NCI-H526 treated with DMSO at 0.1 percent for 48 hours (cell line): ENCODE measurements at regions not wholly inside any gene's neighbourhood (a gene's known extent, or its start where the extent isn't known, plus 50 kb on each side); places are given as distances from the start of the nearest gene placed in this dataset.

Experiments used
- DNase-seq: peaks from one replicate; lab custom pipeline; 2025; lab: John Stamatoyannopoulos, UW

DNA sequence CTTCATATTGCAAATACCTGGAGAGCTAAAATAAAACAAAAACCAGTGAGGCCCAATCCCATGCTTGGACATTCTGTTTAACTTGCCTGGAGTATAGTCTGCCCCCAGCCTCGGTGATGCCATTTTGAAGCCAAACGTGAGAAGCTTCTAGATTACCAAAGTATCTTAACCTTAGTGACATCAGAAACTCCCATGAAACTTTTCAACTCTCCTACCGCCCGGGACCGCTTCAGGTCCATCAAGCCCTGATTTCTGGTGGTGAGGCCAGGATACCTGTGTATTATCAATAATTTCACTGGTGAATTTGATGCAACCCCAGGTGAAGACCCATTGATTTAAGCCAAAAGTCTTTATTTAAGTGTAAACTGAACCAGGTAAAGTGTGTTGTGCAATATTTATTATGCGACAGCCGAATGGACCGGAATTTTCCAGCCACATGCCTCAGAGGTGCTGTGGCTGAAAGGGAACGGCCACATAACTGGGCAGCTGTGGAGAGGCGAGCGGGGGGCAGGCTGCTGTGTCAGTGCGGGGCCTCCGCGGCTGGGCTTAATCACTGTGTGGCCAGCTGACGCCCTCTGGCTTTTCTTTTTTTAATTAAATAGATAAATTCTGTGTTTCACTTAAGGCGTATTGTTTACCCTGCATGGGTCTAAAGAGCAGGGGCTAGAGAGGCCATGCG, 385.5 kb upstream of the B3GAT1 start:
- no peak for DNase-seq

DNA sequence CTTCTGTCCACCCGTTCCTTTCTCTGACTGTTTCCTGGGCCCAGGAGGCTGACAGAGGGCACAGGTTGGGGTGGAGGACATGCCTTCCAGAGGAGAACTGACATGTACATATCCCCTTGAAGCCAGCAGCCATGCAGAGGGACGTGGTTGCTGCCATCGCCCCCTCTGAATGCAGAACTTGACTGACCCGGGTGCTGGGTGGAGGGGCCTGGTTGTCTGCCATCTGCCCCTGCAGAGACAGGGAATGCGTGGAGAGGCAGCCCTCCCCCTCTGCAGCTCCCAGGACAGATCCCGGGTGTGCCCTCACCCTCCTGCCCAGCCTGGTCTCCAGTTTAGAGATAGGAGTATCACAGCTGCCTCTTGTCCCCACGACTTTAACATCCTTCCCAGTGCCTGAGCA, 383.0 kb upstream of the B3GAT1 start:
- no peak for DNase-seq

DNA sequence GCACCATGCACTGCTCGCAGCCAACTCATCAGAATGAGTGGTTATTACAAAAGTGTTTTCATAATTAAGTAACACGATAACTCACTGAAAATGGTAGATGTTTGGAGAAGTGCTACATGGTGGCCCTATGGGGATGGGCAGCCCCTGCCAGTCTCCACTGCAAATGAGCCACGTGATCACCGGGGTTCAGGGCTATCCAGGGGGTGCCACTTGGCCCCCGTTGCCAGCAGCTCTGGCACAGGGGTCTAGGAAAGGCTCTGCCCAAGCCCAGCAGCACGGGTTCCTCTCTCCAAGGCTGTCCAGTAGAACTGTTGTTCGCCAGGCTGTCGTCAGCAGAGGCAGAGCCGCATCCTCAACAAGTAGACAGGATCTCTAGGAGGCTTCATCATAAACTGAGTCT, 382.1 kb upstream of the B3GAT1 start:
- no peak for DNase-seq

DNA sequence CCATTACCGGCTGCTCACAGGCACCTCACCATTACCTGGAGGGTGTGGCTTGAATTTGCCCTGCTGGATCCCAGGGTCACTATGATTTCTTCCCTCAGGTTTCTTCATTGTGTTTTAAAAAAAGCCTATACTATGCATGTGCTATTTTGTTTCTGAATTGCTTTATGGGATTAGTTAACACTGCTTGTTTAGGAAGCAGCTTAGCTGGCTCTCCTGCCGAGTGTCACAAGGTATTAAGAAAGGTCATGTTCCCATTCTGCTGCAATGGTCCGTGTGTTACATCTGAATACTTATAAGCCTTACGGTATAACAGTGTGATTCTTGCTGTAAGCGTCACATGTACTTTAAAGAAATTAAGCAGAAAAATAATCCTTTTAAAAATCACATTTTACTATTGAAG, 380.6 kb upstream of the B3GAT1 start:
- no peak for DNase-seq

DNA sequence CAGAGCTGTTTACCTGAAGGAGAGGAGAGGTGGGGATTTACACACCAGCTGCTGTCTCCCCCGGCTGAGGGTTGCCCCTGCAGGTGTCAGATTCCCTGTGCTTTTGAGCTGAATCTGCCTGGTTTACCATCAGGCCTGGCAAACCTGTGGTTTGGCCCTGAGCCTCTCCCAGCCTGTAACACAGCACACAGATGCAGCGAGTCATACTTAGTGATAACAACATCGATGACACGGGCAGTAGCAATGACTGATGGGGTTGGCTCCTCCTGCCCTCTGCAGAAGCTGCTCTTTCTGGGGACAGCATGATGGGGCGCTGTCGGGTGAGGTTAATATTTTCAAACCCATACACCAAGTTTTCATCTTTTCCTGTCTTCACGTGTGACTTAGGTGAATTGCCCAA, 380.0 kb upstream of the B3GAT1 start:
- no peak for DNase-seq

DNA sequence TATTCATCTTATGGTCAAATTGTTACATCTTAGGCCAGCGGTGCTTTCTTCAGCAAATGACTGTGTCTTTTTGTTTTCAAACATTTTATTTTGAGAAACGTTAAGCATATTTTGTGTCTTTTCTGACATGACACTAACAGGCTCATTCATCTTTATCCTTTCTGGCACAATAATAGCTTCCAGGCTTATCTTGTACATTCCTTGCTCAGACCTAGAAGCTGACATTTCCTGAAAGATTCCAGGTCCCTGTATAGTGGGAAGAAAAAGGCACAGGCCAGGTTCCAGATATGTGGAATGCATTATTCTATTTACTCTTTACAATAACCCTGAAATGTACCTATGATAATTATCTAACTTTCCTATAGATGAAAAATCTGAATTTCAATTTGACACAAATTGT, 379.1 kb upstream of the B3GAT1 start:
- no peak for DNase-seq

DNA sequence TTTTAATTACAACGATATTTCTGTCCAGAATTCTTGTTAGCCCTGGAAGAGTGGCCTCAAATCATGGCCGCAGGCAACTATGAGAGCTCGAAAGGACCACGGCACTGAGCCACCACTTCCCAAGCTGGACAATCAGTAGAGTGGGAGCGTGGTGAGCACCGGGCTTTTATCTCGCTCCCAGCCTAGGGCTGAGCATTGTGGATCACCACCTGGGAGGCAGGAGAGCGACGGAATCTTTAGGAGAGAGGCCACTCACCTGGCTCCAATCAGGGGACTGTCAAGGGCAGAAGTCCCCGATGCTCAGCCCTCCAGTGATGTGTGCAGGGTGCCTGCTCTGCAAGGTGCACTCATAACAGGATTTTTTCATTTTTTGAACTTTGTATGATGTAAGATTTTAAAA, 377.1 kb upstream of the B3GAT1 start:
- DNase-seq = no peak

DNA sequence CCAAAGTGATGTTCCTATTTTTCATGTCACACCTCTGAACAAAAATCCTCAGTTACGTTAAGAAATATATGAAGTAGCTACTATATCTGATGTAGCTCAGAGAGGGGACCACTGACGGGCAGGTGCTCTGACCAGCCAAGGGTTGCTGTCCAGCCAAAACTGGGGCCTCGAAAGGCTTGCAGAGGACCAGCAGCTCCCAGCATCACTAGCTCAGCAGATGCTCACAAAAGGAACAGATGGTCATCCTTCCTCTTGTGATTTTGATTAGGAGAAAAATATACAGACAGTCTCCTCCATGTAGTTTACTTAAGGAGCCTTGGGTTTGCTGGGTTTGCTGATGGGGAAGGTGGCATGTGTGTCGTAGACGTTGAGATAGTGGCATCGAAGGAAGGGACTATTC, 374.6 kb upstream of the B3GAT1 start:
- no peak for DNase-seq

DNA sequence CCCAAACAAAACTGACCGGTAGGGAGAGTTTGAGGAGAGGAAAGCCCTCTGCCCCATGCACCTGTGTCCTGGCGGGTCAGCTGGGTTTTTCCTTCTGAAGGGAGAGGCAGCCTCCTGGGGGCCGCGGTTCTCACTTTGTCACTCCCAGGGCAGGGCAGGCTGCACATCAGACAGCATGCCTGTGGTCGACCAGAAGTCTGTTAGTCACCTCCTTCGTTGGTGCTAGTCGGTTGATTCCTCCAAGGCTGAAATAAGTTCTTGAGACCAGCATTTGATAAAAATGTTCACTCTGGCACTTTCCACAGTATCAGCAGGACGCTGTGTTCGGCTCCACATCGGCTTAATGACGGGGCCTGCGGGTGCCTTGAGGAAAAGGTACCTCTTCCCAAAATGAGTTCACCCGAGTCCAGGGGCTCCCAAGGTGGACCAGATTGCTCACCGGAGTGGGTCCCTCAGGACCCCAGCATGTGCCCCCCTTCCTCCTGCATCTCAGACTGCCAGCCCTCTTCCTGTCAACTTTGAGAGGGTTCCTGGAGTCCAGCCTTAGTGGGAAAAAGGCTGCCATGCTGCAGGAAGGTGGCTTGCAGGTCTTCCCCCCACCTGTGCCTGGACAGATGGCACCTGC, 373.7 kb upstream of the B3GAT1 start:
- no peak for DNase-seq

DNA sequence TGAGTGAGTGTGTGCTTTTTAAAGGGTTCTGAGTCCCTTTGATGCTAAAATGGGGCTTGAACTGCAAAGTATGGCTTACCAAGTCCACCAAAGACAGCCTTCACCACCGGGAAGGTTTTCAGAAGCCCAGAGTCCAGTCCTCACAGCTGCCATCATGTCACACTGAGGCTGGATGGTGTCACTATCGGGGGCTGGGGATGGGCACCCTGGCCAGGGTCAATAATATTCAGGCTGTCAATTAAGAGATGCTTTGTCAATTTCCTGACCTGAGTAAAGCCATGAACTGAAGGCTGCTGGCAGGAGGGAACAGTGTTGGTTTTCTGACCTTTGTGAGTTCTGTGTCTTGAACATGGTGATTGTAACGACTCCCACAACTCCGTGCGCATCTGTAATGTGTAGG, 373.0 kb upstream of the B3GAT1 start:
- DNase-seq = no peak

DNA sequence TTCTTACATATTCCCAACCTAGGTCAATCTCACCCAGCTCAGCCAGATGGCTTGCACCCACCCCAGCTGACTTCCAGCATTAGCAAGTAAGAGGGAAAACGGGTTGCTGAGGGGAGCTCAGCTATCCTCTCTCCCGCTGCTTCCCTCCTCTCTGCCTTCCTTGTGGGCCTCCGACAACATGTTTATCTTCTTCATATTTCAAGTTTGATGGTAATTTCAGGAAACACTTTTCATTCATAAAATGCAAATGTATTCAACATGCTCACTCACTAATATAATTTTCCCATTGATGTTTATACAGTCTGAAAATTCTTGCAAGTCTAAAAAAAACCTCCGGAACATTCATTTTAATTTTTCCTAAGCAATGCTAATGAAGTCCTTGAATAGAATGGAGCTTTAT, 372.5 kb upstream of the B3GAT1 start:
- no peak for DNase-seq

DNA sequence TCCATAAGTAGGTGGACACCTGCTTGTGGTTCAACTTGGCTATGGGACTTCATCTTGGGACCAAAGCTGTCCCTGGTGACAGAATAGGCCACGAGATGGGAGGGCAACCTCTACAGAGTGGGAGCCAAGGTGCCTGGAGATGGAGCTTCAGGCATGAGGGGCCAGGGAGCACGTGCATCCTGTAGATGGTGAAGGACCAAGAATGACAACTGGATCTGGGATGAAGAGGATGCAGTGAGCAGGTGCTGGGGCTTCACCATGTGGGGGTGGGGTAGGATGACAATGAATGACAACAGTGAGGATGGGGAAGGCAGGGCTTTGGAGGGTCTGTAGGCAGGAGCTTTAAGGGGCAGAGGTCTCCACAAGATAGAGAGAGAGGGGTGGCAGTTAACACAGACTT, 372.0 kb upstream of the B3GAT1 start:
- no peak for DNase-seq

DNA sequence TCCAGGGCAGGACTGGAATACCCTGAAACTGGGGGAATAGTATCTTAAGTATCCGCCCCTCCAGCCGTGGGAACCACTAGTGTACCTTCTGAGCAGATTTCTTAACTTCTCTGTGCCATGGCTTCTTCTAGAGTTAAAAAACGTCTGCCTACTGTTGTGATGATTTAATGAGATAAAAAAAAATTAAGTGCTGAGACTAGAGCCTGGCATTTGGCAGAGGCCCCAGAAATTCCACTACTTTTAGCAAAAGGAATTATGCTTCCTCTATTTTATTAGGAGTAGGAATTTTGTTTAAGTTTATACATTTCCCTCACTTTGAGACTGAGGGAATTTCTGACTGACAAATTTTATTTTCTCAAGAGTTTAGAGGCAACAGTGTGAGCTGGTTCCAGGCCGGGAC, 371.2 kb upstream of the B3GAT1 start:
- no peak for DNase-seq

DNA sequence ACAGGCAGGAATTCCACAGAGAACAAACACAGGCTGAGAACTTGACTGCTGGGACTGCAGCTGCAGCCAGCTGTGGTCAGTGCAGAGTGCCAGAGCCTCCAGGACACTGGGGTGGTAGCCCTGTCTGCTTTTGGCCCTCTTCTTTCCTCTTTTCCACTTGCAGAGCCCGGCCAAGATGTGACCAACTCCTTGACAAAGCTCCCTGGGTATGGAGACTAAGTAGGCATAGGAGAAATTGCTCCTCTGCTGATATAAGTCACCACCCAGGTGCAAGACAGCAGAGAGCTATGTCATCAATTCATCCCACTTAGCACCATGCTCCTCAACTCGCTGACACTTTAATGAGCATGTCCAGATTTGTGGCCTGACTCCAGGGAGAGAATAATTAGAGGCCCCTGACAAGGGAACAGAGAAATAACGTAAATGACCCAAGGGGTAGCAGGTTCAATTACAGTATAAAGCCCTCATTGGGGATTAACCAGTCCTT, 369.4 kb upstream of the B3GAT1 start:
- DNase-seq = no peak

DNA sequence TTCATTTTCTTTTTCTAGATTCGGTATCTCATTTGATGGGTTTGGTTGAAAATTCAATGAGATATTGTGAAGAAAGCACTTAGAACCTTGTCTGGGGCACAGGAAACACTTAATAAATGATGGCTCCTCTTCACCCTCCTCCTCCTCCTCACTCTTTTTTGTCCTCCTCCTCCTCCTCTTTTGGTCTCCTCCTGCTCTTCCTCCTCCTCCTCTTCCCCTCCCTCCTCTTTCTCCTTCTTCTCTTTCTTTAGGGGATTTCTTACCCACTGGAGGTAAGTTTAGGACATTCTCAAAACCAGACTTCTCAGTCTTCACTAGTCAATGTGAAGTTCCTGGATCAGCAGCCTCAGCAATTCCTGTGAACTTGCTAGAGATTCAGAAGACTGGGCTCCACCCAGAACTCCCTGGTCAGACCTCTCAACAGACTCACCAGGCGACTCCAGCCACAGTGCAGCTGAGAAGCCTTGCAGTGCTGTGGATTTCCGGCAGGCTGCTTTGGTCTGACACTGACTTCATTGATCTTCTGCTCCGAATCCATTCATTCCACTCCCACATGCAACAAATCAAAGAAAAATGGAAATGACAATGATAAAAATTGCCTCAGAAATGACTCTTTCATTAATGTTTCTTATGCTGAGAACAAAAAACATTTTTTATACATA, 368.6 kb upstream of the B3GAT1 start:
- no peak for DNase-seq

DNA sequence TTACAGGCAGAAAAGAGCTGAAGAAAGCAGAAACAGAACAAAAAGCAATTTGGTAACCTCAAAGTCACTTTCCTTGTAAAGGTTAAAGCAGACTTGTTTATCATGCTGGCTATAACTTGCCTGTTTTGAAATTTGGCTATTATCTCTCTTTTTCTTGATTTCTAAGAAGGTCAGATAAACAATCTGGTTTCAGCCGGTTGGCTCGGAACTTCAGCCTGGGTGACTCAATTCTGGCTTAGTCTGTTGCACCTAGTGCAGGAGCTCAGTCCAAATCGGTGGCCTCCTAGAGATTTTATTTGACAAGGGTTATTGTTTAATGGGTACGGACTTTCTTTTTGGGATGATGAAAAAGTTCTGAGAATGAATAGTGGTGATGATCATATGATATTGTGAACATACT, 367.1 kb upstream of the B3GAT1 start:
- no peak for DNase-seq

DNA sequence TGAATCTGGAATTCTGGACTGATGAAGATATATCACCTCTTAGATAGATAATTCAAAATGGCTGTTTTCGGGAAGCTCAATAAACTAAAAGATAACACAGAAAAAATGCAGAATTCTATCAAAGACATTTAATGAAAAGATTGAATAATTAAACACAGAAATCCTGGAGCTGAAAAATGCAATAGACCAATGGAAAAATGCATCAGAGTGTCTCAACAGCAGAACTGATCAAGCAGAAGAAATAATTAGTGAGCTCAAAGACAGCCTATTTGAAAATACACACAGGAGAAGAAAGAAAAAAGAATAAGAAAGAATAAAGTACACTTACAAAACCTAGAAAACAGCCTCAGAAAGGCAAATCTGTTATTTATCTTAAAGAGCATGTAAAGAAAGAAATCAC, 356.4 kb upstream of the B3GAT1 start:
- no peak for DNase-seq

DNA sequence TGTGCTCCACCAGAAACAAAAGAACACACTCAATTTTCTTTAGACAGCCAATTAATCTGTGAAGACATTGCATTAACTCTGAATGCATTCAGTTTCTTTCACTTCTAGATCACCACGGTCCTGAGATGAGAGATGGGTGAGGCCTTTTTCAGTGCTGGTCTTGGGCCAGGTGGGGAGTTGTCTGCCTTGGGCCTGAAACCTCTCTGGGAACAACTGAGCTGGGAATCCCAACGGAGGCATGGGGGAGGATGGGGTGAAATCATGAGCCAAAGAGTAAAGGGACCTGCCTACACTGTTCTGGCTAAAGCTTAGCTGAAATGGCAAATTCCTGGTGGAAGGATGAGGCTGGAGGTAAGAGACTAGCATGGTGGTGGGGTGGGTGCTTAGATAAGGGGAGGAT, 353.5 kb upstream of the B3GAT1 start:
- DNase-seq = no peak

DNA sequence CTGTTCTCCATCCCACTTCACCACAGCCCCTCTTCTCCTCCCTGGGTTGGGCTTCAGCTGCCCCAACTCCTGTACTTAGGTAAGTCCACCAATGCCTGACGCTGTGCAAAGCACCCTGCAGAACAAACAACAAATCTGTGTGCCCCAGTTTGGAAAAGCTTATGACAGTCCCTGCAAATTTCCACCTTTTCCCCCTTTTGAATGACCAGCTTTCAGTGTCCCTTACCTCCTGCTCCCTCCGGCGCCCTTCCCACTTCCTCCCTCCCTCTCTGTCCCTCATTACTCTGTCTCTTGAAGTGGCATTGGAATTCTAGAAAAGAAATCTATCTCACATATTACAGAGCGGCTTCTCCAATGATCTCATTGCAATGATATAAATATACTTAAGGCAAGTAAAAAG, 352.9 kb upstream of the B3GAT1 start:
- DNase-seq = no peak

DNA sequence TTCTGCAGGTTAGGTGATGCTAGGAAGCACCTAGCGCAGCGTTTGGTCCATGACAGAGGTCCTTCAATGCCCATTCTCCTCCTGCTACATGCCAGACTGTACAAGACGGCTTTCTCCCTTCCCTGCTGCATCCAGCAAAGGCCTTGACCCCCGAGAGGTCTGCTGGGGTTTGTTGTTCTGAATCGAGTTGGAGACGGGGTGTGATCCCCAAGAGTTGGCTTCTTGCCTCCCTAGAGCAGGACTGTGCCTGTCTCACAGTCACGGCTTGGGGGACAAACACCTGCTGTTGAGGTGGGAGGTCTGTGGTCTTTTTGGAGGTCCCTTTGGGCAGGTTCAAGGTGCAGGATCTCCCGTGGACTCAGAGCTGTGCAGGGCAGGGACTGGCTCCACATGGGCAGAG, 352.3 kb upstream of the B3GAT1 start:
- no peak for DNase-seq

DNA sequence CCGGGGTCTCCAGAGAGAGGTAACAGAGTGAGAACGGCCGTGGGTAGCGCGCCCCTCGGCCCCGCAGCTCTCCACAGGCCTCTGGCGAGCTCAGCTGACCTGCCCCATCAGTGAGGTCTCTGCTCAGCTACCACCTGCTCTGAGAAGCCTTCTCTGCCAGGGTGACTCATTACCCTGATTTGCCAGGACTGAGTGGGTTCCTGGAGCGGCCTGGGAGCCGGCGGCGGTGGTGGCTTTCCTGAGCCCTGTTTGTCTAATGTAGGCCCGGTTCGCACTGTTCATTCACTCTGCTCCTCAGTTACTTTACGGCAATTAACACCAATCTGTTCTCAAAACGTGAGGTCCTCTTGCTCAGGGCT, 351.0 kb upstream of the B3GAT1 start:
- DNase-seq = no peak

DNA sequence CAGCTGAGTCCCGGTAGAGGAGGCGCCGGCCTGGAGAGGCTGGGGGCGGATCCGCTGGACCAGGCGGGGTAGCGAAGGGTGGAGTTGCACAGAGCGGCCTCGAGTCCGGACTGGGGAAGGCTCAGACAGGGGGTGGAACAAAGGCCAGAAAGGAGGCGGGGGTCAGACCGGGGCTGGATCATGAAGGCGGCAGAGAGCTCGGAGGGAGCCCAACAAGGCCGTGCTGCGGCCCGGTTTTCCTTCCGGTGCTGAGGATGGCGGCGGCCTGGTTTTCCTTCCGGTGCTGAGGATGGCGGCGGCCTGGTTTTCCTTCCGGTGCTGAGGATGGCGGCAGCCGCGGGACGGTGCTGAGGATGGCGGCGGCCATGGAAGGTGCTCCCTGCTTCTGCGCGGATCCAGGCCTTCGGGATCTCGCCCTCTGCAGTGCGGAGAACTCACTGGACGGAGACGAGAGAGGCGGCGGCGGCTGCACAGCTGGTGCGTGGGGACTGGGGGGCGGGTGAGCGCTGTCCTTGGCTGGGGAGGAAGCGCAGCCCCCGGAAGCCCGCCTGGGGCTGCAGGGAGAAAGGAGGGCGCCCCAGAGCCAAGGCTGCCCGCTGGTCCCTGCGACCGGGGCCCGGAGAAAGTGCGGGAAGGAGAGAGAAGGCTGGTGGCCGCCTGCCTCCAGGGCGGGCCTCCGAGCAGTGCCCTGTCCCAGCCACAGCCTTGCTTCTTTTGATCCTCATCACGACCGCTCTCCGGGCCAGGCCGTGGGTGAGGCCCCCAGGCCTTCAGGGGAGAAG, 350.4 kb upstream of the B3GAT1 start:
- no peak for DNase-seq

DNA sequence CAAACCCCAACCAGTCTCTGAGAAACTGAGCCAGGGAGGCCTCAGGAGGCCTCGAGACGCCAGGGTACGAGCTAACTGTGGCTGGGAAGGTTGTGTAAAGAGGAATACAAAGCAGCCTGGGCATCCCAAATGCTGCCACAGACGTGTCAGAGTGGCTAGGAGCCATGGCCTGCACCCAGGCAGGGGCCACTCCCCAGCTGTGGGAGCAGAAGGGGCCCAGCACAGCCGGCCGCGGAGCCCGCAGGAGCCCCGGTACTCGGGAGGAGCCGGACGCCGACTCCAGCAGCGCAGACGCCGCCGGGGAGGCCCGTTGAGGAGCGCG, 349.8 kb upstream of the B3GAT1 start:
- no peak for DNase-seq
